GM21526 (cell line): ENCODE measurements at regions not wholly inside any gene's neighbourhood (a gene's known extent, or its start where the extent isn't known, plus 50 kb on each side); places are given as distances from the start of the nearest gene placed in this dataset.
A peak's percentile ranks its signal among the peaks of the same experiment; 100 is the strongest.

Source experiments
- ATAC-seq: cut with Tn5 transposase; IDR thresholded peaks from one replicate; pipeline ENCODE4 v1.9.1; 2021; ENCODE audit warnings: moderate library complexity; ENCODE audit not compliant: unreplicated experiment, low FRiP score

GRCh38 chr15:99440551-99441443 lies 125.0 kb upstream of the MEF2A start:
- ATAC-seq = no peak

GRCh38 chr15:99441444-99441800 lies 124.4 kb upstream of the MEF2A start:
- ATAC-seq = no peak

- ATAC-seq = no peak
These were observed 123.9 kb upstream of the MEF2A start for GRCh38 chr15:99441871-99442251.

- ATAC-seq = no peak
These were observed 123.4 kb upstream of the MEF2A start for GRCh38 chr15:99442252-99442897.

- ATAC-seq = no peak
These were observed 122.6 kb upstream of the MEF2A start for GRCh38 chr15:99443056-99443756.

- no peak for ATAC-seq
These were observed 121.9 kb upstream of the MEF2A start for GRCh38 chr15:99443768-99444446.

- ATAC-seq = no peak
These were observed 120.4 kb upstream of the MEF2A start for GRCh38 chr15:99445272-99445850.

- ATAC-seq = no peak
These were observed 119.0 kb upstream of the MEF2A start for GRCh38 chr15:99446565-99447496.

- ATAC-seq = no peak
These were observed 118.0 kb upstream of the MEF2A start for GRCh38 chr15:99447497-99448371.

GRCh38 chr15:99449514-99449913 lies 116.3 kb upstream of the MEF2A start:
- ATAC-seq = no peak

- ATAC-seq = no peak
These were observed 114.9 kb upstream of the MEF2A start for GRCh38 chr15:99450896-99451358.

GRCh38 chr15:99451484-99451883 lies 114.3 kb upstream of the MEF2A start:
- ATAC-seq = no peak

GRCh38 chr15:99452010-99452409 lies 113.8 kb upstream of the MEF2A start:
- ATAC-seq = no peak

- peak; percentile 76 for ATAC-seq
These were observed 112.8 kb upstream of the MEF2A start for GRCh38 chr15:99452728-99453636.

- no peak for ATAC-seq
These were observed 112.2 kb upstream of the MEF2A start for GRCh38 chr15:99453637-99454030.

GRCh38 chr15:99454107-99454809 lies 111.5 kb upstream of the MEF2A start:
- no peak for ATAC-seq
